Endometrium (tissue), 2 donors: ENCODE measurements at regions not wholly inside any gene's neighbourhood (a gene's known extent, or its start where the extent isn't known, plus 50 kb on each side); places are given as distances from the start of the nearest gene placed in this dataset.

Experiments
- FAIRE-seq: peaks from 2 replicates; lab custom pipeline; 2012; peaks lifted over from hg19 to GRCh38; lab: Jason Lieb, UNC
- donor health status: control.
- donor health status: control.

- FAIRE-seq: no peak
Observed at GRCh38 chr2:177026956-177027355, 185.6 kb upstream of the HNRNPA3 start.

GRCh38 chr2:177028296-177028695 lies 184.3 kb upstream of the HNRNPA3 start:
- no peak for FAIRE-seq

- FAIRE-seq: no peak
Observed at GRCh38 chr2:177029075-177029474, 183.5 kb upstream of the HNRNPA3 start.

GRCh38 chr2:177029501-177029900 lies 183.1 kb upstream of the HNRNPA3 start:
- FAIRE-seq: no peak

GRCh38 chr2:177029901-177030300 lies 182.7 kb upstream of the HNRNPA3 start:
- FAIRE-seq: no peak

- no peak for FAIRE-seq
Observed at GRCh38 chr2:177030451-177031105, 182.0 kb upstream of the HNRNPA3 start.

- no peak for FAIRE-seq
Observed at GRCh38 chr2:177031438-177032180, 181.0 kb upstream of the HNRNPA3 start.

GRCh38 chr2:177036747-177037146 lies 175.8 kb upstream of the HNRNPA3 start:
- no peak for FAIRE-seq

- FAIRE-seq: no peak
Observed at GRCh38 chr2:177037569-177037968, 175.0 kb upstream of the HNRNPA3 start.

- peak; percentile 35 for FAIRE-seq
Observed at GRCh38 chr2:177038787-177039484, 173.7 kb upstream of the HNRNPA3 start.

- FAIRE-seq: peak; percentile 87
Observed at GRCh38 chr2:177042311-177042710, 170.3 kb upstream of the HNRNPA3 start.

GRCh38 chr2:177044671-177045070 lies 167.9 kb upstream of the HNRNPA3 start:
- FAIRE-seq: no peak

GRCh38 chr2:177048981-177049380 lies 163.6 kb upstream of the HNRNPA3 start:
- FAIRE-seq: no peak

- no peak for FAIRE-seq
Observed at GRCh38 chr2:177051278-177051677, 161.3 kb upstream of the HNRNPA3 start.

GRCh38 chr2:177052471-177052870 lies 160.1 kb upstream of the HNRNPA3 start:
- no peak for FAIRE-seq

- no peak for FAIRE-seq
Observed at GRCh38 chr2:177053038-177053437, 159.6 kb upstream of the HNRNPA3 start.

GRCh38 chr2:177053716-177054115 lies 158.9 kb upstream of the HNRNPA3 start:
- FAIRE-seq: no peak

- no peak for FAIRE-seq
Observed at GRCh38 chr2:177056481-177056929, 156.1 kb upstream of the HNRNPA3 start.

GRCh38 chr2:177058747-177059146 lies 153.8 kb upstream of the HNRNPA3 start:
- no peak for FAIRE-seq

GRCh38 chr2:177059293-177059692 lies 153.3 kb upstream of the HNRNPA3 start:
- peak; percentile 60 for FAIRE-seq

GRCh38 chr2:177063331-177063730 lies 149.3 kb upstream of the HNRNPA3 start:
- no peak for FAIRE-seq

GRCh38 chr2:177064422-177064821 lies 148.2 kb upstream of the HNRNPA3 start:
- FAIRE-seq: no peak

GRCh38 chr2:177068967-177069366 lies 143.6 kb upstream of the HNRNPA3 start:
- FAIRE-seq: no peak
